ENCODE measurements at regions not wholly inside any gene's neighbourhood (a gene's known extent, or its start where the extent isn't known, plus 50 kb on each side); places are given as distances from the start of the nearest gene placed in this dataset.

DNA sequence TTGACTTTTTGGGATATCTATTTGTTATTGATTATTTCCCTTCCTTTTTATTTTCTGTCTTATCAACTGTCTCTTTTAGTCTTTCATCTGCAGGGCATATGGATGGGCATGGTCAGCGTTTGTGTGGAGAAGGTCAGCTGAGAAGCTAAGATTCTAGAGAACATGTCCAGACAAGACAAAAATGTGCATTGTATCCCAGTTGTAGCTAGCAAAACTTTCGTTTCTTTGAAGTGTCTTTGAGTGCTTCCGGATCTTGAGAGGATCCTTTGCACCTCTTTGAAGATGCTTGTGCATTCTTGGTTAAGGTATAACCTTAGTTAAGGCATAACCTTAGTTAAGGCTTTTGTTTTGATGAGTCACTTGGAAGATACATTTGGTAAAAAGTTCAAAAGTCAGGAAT is 329.9 kb upstream of the LRRC4C start:
- Histone ChIP-seq H3K9me2 (ENCODE audit: insufficient read depth, low read length) (no peaks in the 10 kb centered on the region), H3K36me3 (ENCODE audit: insufficient read depth, low read length) (no peaks in the 10 kb centered on the region), H2AFZ (ENCODE audit: low read length) (no peak overlapping the region), H3K27ac (ENCODE audit: low read depth, low read length, poor library complexity, severe bottlenecking) (no peak overlapping the region), H3K9me3 (ENCODE audit: low read length) (no peaks in the 10 kb centered on the region), H3K4me1 (ENCODE audit: insufficient read depth, low read length, poor library complexity, severe bottlenecking) (no peaks in the 10 kb centered on the region), H4K20me1 (ENCODE audit: insufficient read depth, low read length) (no peaks in the 10 kb centered on the region), H3K4me3 (ENCODE audit: low read depth, low read length, poor library complexity, severe bottlenecking) (no peak overlapping the region), H3K79me2 (ENCODE audit: insufficient read depth, low read depth, low read length) (no peaks in the 10 kb centered on the region), H3K4me2 (ENCODE audit: low read length) (no peak overlapping the region)
- intact Hi-C loops (cut with micrococcal nuclease; ENCODE audit: unreplicated experiment): no loop called here
- ChIA-PET POLR2A (no interaction called here), CTCF (ENCODE audit: unreplicated experiment) (no interaction called here)
- DNase-seq (ENCODE audit: low spot score): no peak
- TF ChIP-seq, protein P1, sequence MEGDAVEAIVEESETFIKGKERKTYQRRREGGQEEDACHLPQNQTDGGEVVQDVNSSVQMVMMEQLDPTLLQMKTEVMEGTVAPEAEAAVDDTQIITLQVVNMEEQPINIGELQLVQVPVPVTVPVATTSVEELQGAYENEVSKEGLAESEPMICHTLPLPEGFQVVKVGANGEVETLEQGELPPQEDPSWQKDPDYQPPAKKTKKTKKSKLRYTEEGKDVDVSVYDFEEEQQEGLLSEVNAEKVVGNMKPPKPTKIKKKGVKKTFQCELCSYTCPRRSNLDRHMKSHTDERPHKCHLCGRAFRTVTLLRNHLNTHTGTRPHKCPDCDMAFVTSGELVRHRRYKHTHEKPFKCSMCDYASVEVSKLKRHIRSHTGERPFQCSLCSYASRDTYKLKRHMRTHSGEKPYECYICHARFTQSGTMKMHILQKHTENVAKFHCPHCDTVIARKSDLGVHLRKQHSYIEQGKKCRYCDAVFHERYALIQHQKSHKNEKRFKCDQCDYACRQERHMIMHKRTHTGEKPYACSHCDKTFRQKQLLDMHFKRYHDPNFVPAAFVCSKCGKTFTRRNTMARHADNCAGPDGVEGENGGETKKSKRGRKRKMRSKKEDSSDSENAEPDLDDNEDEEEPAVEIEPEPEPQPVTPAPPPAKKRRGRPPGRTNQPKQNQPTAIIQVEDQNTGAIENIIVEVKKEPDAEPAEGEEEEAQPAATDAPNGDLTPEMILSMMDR (conservative IDR thresholded peaks at IDR 0.05; ENCODE audit: low read length): no peak
- TF ChIP-seq EZH2phosphoT487 (IDR thresholded peaks at IDR 0.05; ENCODE audit: borderline replicate concordance, low read depth, low read length): no peak
- BruUV-seq (replicated peaks): no TSS peak

DNA sequence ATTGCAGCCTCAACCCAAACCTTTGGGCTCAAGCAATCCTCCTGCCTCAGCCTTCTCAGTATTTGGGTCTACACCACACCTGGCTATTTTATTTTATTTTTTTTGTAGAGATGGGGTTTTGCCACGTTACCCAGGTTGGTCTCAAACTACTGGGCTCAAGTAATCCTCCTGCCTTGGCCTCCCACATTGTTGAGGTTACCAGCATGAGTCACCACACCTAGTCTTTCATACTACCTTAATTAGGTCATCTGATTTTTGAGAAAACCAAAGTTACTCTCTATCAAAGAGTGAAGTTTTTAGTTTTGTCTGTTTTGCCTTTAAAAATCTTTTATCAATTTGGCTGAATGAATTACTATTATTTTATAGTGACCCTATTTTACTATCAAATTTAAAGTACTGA is 335.6 kb upstream of the LRRC4C start:
- Histone ChIP-seq H3K4me1 (ENCODE audit: insufficient read depth, low read length, poor library complexity, severe bottlenecking) (no peaks in the 10 kb centered on the region), H3K4me2 (ENCODE audit: low read length) (no peak overlapping the region), H3K79me2 (ENCODE audit: insufficient read depth, low read depth, low read length) (no peaks in the 10 kb centered on the region), H3K4me3 (ENCODE audit: low read depth, low read length, poor library complexity, severe bottlenecking) (no peak overlapping the region), H3K36me3 (ENCODE audit: insufficient read depth, low read length) (no peaks in the 10 kb centered on the region), H2AFZ (ENCODE audit: low read length) (no peak overlapping the region), H4K20me1 (ENCODE audit: insufficient read depth, low read length) (no peaks in the 10 kb centered on the region), H3K9me3 (ENCODE audit: low read length) (no peaks in the 10 kb centered on the region), H3K9me2 (ENCODE audit: insufficient read depth, low read length) (no peaks in the 10 kb centered on the region), H3K27ac (ENCODE audit: low read depth, low read length, poor library complexity, severe bottlenecking) (no peak overlapping the region)
- BruUV-seq (replicated peaks): no TSS peak
- no peak for TF ChIP-seq EZH2phosphoT487 (IDR thresholded peaks at IDR 0.05; ENCODE audit: borderline replicate concordance, low read depth, low read length)
- TF ChIP-seq, protein P1 (conservative IDR thresholded peaks at IDR 0.05; ENCODE audit: low read length): no peak
- POLR2A ChIA-PET: no interaction called here
- no peak for DNase-seq (ENCODE audit: low spot score)
- CTCF ChIA-PET (ENCODE audit: unreplicated experiment): no interaction called here
- intact Hi-C loops (cut with micrococcal nuclease; ENCODE audit: unreplicated experiment): no loop called here

DNA sequence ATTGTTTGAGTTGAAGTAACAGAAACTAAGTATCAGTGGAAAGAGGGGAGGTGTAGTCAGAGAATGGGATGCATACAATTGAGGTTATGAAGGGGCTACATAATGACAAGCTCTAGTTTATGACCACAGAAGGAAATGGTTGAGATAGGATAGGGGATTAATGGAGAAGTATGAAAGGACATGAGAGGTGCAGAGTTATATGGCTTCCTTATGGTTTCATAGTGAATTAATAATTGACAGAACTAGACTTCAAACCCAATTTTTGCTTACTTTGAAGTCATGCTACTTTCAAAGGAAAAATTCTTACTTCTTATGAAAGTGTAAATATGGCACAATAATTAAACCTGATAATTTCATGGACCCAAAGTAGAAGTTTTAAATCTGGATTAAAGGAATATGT is 340.3 kb upstream of the LRRC4C start:
- Histone ChIP-seq H2AFZ (ENCODE audit: low read length) (no peak overlapping the region), H3K36me3 (ENCODE audit: insufficient read depth, low read length) (no peaks in the 10 kb centered on the region), H3K79me2 (ENCODE audit: insufficient read depth, low read depth, low read length) (no peaks in the 10 kb centered on the region), H3K4me2 (ENCODE audit: low read length) (no peak overlapping the region), H3K4me1 (ENCODE audit: insufficient read depth, low read length, poor library complexity, severe bottlenecking) (no peaks in the 10 kb centered on the region), H3K4me3 (ENCODE audit: low read depth, low read length, poor library complexity, severe bottlenecking) (no peak overlapping the region), H3K9me3 (ENCODE audit: low read length) (no peaks in the 10 kb centered on the region), H4K20me1 (ENCODE audit: insufficient read depth, low read length) (no peaks in the 10 kb centered on the region), H3K27ac (ENCODE audit: low read depth, low read length, poor library complexity, severe bottlenecking) (no peak overlapping the region), H3K9me2 (ENCODE audit: insufficient read depth, low read length) (no peaks in the 10 kb centered on the region)
- no TSS peak for BruUV-seq (replicated peaks)
- CTCF ChIA-PET (ENCODE audit: unreplicated experiment): no interaction called here
- DNase-seq (ENCODE audit: low spot score): no peak
- POLR2A ChIA-PET: interaction anchor here (0.7 kb wide), 1 partner anchor 1307 kb away, joined by 3 read pairs; no protein-coding TSS in a partner anchor
- intact Hi-C loops (cut with micrococcal nuclease; ENCODE audit: unreplicated experiment): no loop called here
- TF ChIP-seq, protein P1 (conservative IDR thresholded peaks at IDR 0.05; ENCODE audit: low read length): no peak
- no peak for TF ChIP-seq EZH2phosphoT487 (IDR thresholded peaks at IDR 0.05; ENCODE audit: borderline replicate concordance, low read depth, low read length)

Data from OCI-LY7 (cell line).